Liver (tissue), 3 donors: ENCODE measurements at regions not wholly inside any gene's neighbourhood (a gene's known extent, or its start where the extent isn't known, plus 50 kb on each side); places are given as distances from the start of the nearest gene placed in this dataset.

ENCODE experiments used
- JUND ChIP-seq, 2 donors: IDR thresholded peaks; 2 replicates each; pipeline ENCODE4 v1.6.1; 2016; ENCODE audit warnings: antibody characterized with exemption in 2 of 2
- MAX ChIP-seq: IDR thresholded peaks from 2 replicates; pipeline ENCODE4 v1.6.1; 2016; ENCODE audit warnings: antibody characterized with exemption
- RAD21 ChIP-seq, 2 donors: IDR thresholded peaks; 2 replicates each; pipeline ENCODE4 v1.6.1; 2016; ENCODE audit warnings: antibody characterized with exemption in 2 of 2, mild to moderate bottlenecking in 2 of 2
- REST ChIP-seq: IDR thresholded peaks from 2 replicates; pipeline ENCODE4 v1.6.1; 2016; ENCODE audit warnings: antibody characterized with exemption, mild to moderate bottlenecking
- SP1 ChIP-seq: IDR thresholded peaks from 2 replicates; pipeline ENCODE4 v1.6.1; 2018; ENCODE audit warnings: antibody characterized with exemption, mild to moderate bottlenecking
- TAF1 ChIP-seq: conservative IDR thresholded peaks from 2 replicates; pipeline ENCODE4 v1.6.1; 2016; ENCODE audit warnings: antibody characterized with exemption, mild to moderate bottlenecking
- TF ChIP-seq, protein P1 (sequence below): fragments of 150-350 bp; IDR thresholded peaks from 2 replicates; pipeline ENCODE4 v1.5.1; 2017; ENCODE audit warnings: improper control_type of control experiment, low read depth, low read length; ENCODE audit not compliant: missing input control
- donor health status: healthy.
- donor health status: healthy.

- TF ChIP-seq, protein P1, sequence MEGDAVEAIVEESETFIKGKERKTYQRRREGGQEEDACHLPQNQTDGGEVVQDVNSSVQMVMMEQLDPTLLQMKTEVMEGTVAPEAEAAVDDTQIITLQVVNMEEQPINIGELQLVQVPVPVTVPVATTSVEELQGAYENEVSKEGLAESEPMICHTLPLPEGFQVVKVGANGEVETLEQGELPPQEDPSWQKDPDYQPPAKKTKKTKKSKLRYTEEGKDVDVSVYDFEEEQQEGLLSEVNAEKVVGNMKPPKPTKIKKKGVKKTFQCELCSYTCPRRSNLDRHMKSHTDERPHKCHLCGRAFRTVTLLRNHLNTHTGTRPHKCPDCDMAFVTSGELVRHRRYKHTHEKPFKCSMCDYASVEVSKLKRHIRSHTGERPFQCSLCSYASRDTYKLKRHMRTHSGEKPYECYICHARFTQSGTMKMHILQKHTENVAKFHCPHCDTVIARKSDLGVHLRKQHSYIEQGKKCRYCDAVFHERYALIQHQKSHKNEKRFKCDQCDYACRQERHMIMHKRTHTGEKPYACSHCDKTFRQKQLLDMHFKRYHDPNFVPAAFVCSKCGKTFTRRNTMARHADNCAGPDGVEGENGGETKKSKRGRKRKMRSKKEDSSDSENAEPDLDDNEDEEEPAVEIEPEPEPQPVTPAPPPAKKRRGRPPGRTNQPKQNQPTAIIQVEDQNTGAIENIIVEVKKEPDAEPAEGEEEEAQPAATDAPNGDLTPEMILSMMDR, result no peak
- no peak for TF ChIP-seq RAD21 (IDR thresholded peaks at IDR 0.05)
- no peak for TF ChIP-seq REST
- no peak for TF ChIP-seq SP1
- no peak for TF ChIP-seq JUND (IDR thresholded peaks at IDR 0.05)
- TF ChIP-seq TAF1, result no peak
- no peak for TF ChIP-seq MAX
Measured at GRCh38 chr9:78807286-78807685, 510.4 kb downstream of the PSAT1 start.
